ENCODE measurements at regions not wholly inside any gene's neighbourhood (a gene's known extent, or its start where the extent isn't known, plus 50 kb on each side); places are given as distances from the start of the nearest gene placed in this dataset.

DNA sequence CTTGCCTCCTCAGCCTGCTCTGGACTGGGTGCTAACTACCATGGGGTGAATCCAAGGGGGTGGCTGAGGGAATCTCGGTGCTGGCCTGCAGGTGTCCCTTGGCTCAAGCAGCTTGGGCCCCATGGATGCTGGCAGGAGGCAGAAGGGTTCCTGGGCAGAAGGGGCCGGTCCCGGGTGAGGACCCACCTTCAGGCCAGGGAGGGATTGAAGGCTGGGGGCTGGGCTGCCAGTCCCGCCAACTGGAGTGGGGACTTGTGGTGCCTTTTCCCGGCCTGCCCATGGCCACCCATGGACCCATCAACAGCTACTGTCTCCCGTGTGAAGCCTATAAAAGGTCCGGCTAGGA, 550.1 kb downstream of the SLC6A15 start:
- no peak for DNase-seq

GRCh38 chr12:84361651-84362551, 550.7 kb downstream of the SLC6A15 start:
- no peak for DNase-seq

GRCh38 chr12:84357314-84357713, 555.3 kb downstream of the SLC6A15 start:
- no peak for DNase-seq

DNA sequence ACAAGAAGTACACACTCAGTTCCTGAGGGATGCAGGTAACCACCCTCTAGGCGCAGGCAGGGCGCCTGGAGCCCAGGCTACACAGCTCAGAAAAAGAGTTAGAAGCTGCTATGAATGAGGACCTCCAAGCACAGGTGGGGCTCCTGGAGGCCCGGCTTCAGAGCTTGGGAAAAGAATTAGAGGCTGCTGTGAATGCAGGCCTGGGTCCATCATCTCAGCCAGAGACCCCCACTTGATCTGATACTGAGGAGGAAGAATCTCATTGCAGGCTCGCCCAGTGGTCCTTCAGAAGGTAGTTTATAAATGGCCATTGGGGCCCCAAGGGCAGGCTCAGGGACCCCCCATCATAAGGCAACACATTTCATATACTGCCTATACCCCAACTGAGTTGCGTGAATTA, 556.4 kb downstream of the SLC6A15 start:
- no peak for DNase-seq

- DNase-seq: no peak
Measured at GRCh38 chr12:84355561-84355960, 557.0 kb downstream of the SLC6A15 start.

GRCh38 chr12:84348582-84348981, 564.0 kb downstream of the SLC6A15 start:
- no peak for DNase-seq

DNA sequence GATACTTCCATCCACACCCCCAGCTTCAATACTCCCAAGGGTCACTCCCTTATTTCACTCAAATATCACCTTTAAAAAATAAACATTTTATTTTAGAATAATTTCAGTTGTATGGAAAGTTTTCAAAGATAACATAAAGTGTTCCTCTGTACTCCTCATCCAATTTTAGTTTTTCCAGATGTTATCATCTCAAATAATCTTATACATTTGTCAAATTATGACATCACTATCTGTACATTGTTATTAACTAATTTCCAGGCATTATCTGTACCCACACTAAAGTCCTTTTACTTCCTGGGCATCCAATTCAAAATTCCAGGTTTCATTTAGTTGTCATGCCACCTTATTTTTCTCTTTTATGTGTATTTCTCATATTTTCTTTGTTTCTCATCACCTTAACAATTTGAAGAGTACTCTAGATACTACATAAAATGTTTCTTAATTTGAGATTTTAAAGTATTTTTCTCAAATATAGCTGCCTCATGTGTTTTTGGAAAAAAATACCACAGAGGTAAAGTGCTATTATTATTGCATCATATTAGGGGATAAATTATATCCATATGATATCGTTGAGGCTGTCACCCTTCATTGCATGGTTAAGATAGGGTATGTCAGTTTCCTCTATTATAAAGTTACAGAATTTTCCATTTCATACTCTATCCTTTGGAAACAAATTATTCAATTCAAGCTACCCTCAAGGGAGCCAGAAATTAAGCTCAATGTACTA, 571.0 kb downstream of the SLC6A15 start:
- no peak for DNase-seq

DNA sequence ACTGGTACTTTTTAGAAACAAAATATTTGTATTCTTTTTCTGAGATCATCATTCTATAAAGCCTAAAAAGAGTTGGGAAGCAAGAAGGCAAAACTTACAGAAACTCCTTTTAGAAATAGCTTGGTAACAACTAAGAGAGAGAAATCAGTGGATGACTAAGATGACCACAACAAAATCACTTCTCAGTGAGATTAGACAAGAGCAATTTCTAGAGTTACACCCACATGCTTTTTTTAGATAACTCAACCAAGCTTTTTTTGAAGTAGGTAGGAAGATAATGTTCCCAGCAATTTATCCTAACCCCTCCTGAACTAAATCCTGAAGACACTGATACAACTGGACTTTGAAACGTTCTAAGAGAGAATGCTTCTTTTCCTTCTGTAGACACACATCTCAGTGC, 576.4 kb downstream of the SLC6A15 start:
- DNase-seq: no peak

- DNase-seq: no peak
Measured at GRCh38 chr12:84329938-84330337, 582.7 kb downstream of the SLC6A15 start.

DNA sequence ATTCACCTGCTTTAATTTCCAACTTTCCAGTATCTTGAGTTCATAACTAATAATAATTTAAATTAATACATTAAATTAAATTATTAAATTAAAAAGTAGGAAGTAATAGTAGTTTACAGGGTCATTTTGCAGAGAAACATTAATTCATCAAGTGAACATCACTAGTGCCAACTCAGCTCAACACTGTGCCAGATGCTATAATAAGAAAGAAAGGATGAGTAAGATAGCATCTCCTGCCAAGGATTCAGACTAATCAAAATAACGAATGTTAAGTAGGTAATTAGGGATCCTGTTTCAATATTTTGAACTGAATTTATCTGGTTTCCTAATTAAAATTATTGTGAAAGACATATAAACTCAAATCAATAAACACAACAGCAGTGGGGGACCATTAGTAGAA, 596.7 kb downstream of the SLC6A15 start:
- DNase-seq: no peak

- no peak for DNase-seq
Measured at GRCh38 chr12:84313323-84313675, 599.3 kb downstream of the SLC6A15 start.

GRCh38 chr12:84308211-84308610, 604.4 kb downstream of the SLC6A15 start:
- DNase-seq: no peak

GRCh38 chr12:84305144-84305543, 607.5 kb downstream of the SLC6A15 start:
- DNase-seq: no peak

GRCh38 chr12:84294246-84294645, 618.4 kb downstream of the SLC6A15 start:
- DNase-seq: no peak

DNA sequence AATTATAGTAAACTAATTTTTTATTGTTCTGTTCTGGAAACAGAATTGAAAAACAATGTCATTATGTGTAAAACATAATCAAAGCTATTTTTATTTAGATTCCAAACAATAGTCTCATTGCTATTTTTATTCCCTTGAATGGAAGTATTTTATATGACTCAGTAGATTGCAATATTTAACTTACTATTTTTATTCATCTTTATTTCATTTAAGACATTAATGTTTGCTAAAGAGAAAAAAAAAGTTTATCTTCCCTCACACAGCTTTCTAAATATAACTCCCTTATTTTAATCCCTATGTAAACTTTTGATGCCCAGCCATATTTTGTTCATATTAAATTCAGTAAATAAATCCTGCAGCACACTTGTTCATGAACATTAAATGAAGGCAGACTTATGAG, 622.4 kb downstream of the SLC6A15 start:
- DNase-seq: no peak

GRCh38 chr12:84277986-84278385, 634.6 kb downstream of the SLC6A15 start:
- no peak for DNase-seq

DNA sequence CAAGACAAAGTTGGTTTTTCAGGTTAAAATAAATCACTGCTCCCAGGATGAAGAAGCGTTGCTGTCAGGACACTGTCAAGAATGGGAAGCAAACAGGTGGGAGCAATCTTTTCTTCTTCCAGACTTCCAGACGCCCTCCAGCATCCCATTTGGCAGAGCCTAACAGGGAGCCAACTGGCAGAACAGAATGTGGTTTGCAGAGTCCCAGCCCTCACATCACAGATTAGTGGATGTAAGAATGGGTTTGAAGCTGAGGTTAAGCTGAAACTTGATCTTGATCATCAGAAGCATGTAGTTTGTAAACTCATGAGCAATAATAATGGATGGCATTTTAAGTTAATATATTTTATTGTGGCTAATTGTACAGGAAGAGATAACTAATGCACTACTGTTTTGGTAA, 636.4 kb downstream of the SLC6A15 start:
- DNase-seq: no peak

- DNase-seq: no peak
Measured at GRCh38 chr12:84272324-84272723, 640.3 kb downstream of the SLC6A15 start.

DNA sequence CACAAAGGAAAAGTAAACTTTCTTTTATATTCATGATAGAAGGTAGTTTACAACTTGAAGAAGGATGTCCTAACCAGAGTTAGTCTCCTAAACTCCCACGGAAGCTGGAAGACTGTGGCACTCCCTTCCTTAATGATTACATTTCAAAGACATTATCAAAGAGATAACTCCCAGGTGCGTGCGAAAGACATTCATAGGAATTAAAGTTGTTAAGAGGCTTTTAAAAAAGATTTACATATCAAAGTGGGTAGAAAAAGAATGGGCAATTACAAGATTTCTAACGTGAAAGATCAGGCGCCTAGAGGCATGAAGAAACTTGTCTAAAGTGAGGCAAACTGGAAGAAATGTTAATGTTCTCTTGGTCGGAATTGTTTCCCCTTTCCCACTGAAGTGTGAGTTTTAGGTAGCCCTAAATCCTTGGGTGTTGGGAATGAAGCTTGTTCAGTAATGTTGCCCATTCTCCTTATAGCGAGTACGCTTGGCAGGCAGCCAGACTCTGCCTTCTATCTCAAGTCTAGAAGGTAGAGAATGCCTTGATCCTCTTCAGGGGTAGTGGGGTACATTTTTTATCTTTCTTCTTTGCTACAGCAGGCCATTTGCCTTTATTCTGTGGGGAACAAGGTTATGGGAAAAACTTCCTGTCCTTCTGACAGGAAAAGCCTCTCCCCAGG, 642.0 kb downstream of the SLC6A15 start:
- DNase-seq: no peak

DNA sequence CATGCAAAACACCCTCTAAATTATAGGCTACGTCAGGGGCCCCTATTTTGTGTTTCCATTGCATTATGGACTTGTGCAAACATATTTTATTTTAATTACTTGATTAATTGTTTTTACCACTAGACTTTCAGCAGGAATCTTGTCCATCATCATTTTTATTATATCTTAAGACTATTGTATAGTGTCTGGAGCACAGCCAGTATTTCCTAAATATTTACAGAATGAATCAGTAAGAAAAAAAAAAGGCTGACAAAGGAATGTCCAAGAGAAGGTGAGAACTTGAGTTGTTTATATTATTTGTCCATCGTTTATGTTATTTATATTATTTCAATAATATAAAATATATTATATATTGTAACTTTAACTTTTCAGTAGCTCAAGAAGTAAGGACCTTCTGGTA, 664.7 kb downstream of the SLC6A15 start:
- DNase-seq: no peak

DNA sequence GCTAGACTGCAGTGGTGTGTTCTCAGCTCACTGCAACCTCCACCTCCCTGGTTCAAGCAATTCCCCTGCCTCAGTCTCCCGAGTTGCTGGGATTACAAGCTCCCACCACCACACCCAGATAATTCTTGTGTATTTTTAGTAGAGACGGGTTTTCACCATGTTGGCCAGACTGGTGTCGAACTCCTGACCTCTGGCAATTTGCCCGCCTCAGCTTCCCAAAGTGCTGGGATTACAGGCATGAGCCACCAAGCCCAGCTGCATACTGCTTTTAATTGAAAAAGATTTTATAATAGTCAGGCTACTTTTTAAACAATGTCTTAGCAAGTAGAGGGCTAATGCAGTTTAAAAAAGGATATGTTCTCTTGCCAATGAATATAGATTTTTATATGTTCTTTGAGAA, 668.9 kb downstream of the SLC6A15 start:
- DNase-seq: no peak

DNA sequence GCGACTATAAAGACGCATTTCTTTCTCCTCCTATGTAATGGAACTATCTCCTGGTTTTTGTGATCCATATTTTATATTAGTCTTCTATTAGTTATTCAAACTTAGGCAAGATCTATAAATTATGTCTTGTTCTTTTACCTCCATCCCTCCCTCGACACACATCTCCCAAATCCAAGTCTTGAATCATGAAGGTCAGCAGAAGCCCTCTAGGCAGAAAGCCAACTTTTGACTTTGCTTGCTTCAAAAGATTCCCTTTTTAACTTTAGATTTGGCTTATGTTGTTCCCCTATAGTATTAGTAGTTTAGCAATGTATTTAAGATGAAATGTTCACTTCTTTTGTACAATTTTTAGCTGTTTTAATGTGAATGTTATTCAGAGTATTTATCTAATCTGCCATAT, 689.8 kb downstream of the SLC6A15 start:
- DNase-seq: no peak

GRCh38 chr12:84218406-84218805, 694.2 kb downstream of the SLC6A15 start:
- no peak for DNase-seq

DNA sequence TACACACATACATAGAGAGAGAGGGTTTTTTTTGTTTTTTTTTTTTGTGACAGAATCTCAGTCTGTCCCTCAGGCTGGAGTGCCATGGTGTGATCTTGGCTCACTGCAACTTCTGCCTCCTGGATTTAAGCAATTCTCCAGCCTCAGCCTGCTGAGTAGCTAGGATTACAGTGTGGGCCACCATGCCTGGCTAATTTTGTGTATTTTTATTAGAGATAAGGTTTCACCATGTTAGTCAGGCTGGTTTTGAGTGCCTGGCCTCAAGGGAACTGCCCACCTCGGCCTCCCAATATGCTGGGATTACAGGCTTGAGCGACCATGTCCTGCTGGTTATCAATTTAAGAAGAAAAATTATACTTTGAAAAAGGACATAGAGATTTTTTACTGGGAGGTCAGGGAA, 710.6 kb downstream of the SLC6A15 start:
- no peak for DNase-seq
